GM23338 (cell line): ENCODE measurements at regions not wholly inside any gene's neighbourhood (a gene's known extent, or its start where the extent isn't known, plus 50 kb on each side); places are given as distances from the start of the nearest gene placed in this dataset.

Experiments
- ATAC-seq: fragments of 200-7000 bp; cut with Tn5 transposase; 3 replicates; pipeline ENCODE4 v1.9.1; 2020
- DNase-seq: peaks from one replicate; pipeline ENCODE4 v3.0.0-alpha.2; 2015; ENCODE audit warnings: low spot score
- H2AFZ ChIP-seq: fragments of 200-600 bp; sonication (generic); 2 replicates; pipeline ENCODE4 v1.8.0; 2016; ENCODE audit warnings: antibody characterized with exemption, mild to moderate bottlenecking, moderate library complexity
- H3F3A ChIP-seq: fragments of 200-600 bp; sonication (generic); replicated peaks from 2 replicates; pipeline ENCODE4 v1.8.0; 2017; ENCODE audit warnings: antibody characterized with exemption, mixed run types, low read depth
- H3K27ac ChIP-seq: fragments of 200-600 bp; sonication (generic); 2 replicates; pipeline ENCODE4 v1.6.1; 2016; ENCODE audit warnings: low read depth
- H3K27me3 ChIP-seq: fragments of 200-600 bp; sonication (generic); 2 replicates; pipeline ENCODE4 v1.8.0; 2016; ENCODE audit warnings: mild to moderate bottlenecking, mixed run types, moderate library complexity; ENCODE audit not compliant: insufficient read depth
- H3K36me3 ChIP-seq: fragments of 200-600 bp; sonication (generic); 2 replicates; pipeline ENCODE4 v1.8.0; 2016; ENCODE audit warnings: mild to moderate bottlenecking; ENCODE audit not compliant: insufficient read depth
- H3K4me1 ChIP-seq: fragments of 200-600 bp; sonication (generic); 2 replicates; pipeline ENCODE4 v1.8.0; 2016; ENCODE audit warnings: mild to moderate bottlenecking, moderate library complexity; ENCODE audit not compliant: insufficient read depth
- H3K4me2 ChIP-seq: fragments of 200-600 bp; sonication (generic); 2 replicates; pipeline ENCODE4 v1.7.1; 2017; ENCODE audit warnings: mixed run types
- H3K4me3 ChIP-seq: fragments of 200-600 bp; sonication (generic); 2 replicates; pipeline ENCODE4 v1.6.1; 2016; ENCODE audit warnings: mixed run types
- H3K79me2 ChIP-seq: fragments of 200-600 bp; sonication (generic); replicated peaks from 2 replicates; pipeline ENCODE4 v1.8.0; 2017; ENCODE audit warnings: mild to moderate bottlenecking; ENCODE audit not compliant: insufficient read depth
- H3K9me2 ChIP-seq: fragments of 200-600 bp; sonication (generic); 2 replicates; pipeline ENCODE4 v1.8.0; 2017; ENCODE audit not compliant: insufficient read depth
- H4K20me1 ChIP-seq: fragments of 200-600 bp; sonication (generic); replicated peaks from 2 replicates; pipeline ENCODE4 v1.8.0; 2017; ENCODE audit warnings: mild to moderate bottlenecking; ENCODE audit not compliant: insufficient read depth
- H3K27ac Mint-ChIP-seq: 2 replicates; pipeline ENCODE4 v1.8.0; 2020; ENCODE audit warnings: inconsistent platforms, mild to moderate bottlenecking, moderate library complexity, mixed read lengths
- H3K27me3 Mint-ChIP-seq: 3 replicates; pipeline ENCODE4 v1.8.0; 2022; ENCODE audit warnings: low read depth, mild to moderate bottlenecking, moderate library complexity, mixed read lengths, inconsistent platforms; ENCODE audit not compliant: insufficient read depth, poor library complexity
- H3K36me3 Mint-ChIP-seq: 3 replicates; pipeline ENCODE4 v1.8.0; 2021; ENCODE audit warnings: low read depth, mild to moderate bottlenecking, inconsistent platforms, moderate library complexity, mixed read lengths
- H3K4me1 Mint-ChIP-seq: 3 replicates; pipeline ENCODE4 v1.8.0; 2020; ENCODE audit warnings: mild to moderate bottlenecking, inconsistent platforms, mixed read lengths
- H3K4me3 Mint-ChIP-seq: 3 replicates; pipeline ENCODE4 v1.8.0; 2021; ENCODE audit warnings: moderate library complexity, mild to moderate bottlenecking, inconsistent platforms, mixed read lengths
- H3K9me3 Mint-ChIP-seq: 3 replicates; pipeline ENCODE4 v1.8.0; 2020; ENCODE audit warnings: moderate library complexity, mild to moderate bottlenecking, inconsistent platforms, mixed read lengths
- CREB1 ChIP-seq: fragments of 250-450 bp; sonication (Bioruptor Pico); IDR thresholded peaks from 2 replicates; pipeline ENCODE4 v1.5.0; 2020; ENCODE audit warnings: low read depth, mild to moderate bottlenecking, moderate library complexity
- CTCF ChIP-seq, 2 experiments: fragments of 200-600 bp in 1 of 2; sonication (generic) in 1 of 2; conservative IDR thresholded peaks; 2 replicates each; pipeline versions ENCODE4 v1.5.1 to v1.6.1; 2016 to 2017; ENCODE audit warnings: antibody characterized with exemption in 2 of 2, low read depth in 2 of 2, mild to moderate bottlenecking in 2 of 2, moderate library complexity in 1 of 2
- EZH2 ChIP-seq: fragments of 200-600 bp; sonication (generic); IDR thresholded peaks from one replicate; pipeline ENCODE4 v1.8.0; 2017; ENCODE audit warnings: antibody characterized with exemption, mild to moderate bottlenecking, low read depth; ENCODE audit not compliant: unreplicated experiment
- EZH2phosphoT487 ChIP-seq: fragments of 200-600 bp; sonication (generic); IDR thresholded peaks from one replicate; pipeline ENCODE4 v1.8.1; 2018; ENCODE audit warnings: antibody characterized with exemption; ENCODE audit not compliant: unreplicated experiment
- JUNB ChIP-seq: IDR thresholded peaks from one replicate; pipeline ENCODE4 v1.6.1; 2016; ENCODE audit warnings: antibody characterized with exemption; ENCODE audit not compliant: unreplicated experiment
- NANOG ChIP-seq: IDR thresholded peaks from 2 replicates; pipeline ENCODE4 v1.6.1; 2016; ENCODE audit warnings: antibody characterized with exemption, borderline replicate concordance
- POLR2AphosphoS5 ChIP-seq: IDR thresholded peaks from 2 replicates; pipeline ENCODE4 v1.6.1; 2016; ENCODE audit warnings: antibody characterized with exemption, low read depth
- REST ChIP-seq: IDR thresholded peaks from one replicate; pipeline ENCODE4 v1.6.1; 2018; ENCODE audit warnings: antibody characterized with exemption; ENCODE audit not compliant: unreplicated experiment
- STAT1 ChIP-seq: IDR thresholded peaks from one replicate; pipeline ENCODE4 v1.6.1; 2016; ENCODE audit warnings: antibody characterized with exemption; ENCODE audit not compliant: unreplicated experiment
- ZNF114 ChIP-seq: fragments of 250-450 bp; sonication (Bioruptor Pico); IDR thresholded peaks from 2 replicates; pipeline ENCODE4 v1.5.0; 2020; ENCODE audit warnings: mild to moderate bottlenecking, moderate library complexity
- ZNF331 ChIP-seq: fragments of 250-450 bp; sonication (Bioruptor Pico); IDR thresholded peaks from 2 replicates; pipeline ENCODE4 v1.5.0; 2020; ENCODE audit warnings: low read depth, mild to moderate bottlenecking, moderate library complexity
- ZNF462 ChIP-seq: fragments of 250-450 bp; sonication (Bioruptor Pico); IDR thresholded peaks from 2 replicates; pipeline ENCODE4 v1.5.0; 2020; ENCODE audit warnings: mild to moderate bottlenecking, moderate library complexity
- TF ChIP-seq, protein P1 (sequence below): IDR thresholded peaks from 2 replicates; pipeline ENCODE4 v1.6.1; 2016; ENCODE audit warnings: antibody characterized with exemption

DNA sequence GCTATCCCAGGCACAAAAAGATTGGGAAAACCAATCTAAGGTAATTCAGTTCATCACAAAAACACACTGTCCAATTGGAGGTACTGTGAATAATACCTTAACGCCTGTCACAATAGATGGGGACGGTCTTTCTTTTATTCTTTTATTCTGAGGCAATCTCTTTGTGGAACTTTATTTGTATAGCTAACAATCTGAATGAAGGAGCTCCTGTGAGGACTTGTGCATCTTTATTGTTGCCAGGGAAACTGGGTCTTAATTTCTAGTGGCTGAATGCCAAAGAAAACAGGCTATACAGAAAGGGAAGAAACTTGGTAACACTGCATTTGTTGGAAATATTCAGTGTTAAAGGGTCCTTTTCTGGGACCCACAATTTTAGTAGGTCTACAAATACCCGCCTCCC is 546.9 kb upstream of the C9orf72 start:
- no peaks in the 10 kb centered on the region for H3K79me2 ChIP-seq
- no peak overlapping the region for H3K4me3 ChIP-seq
- H3K36me3 Mint-ChIP-seq, result no peaks in the 10 kb centered on the region
- H3K27me3 Mint-ChIP-seq, result no peaks in the 10 kb centered on the region
- no peak overlapping the region for H3K27ac ChIP-seq
- H3K9me2 ChIP-seq, result no peaks in the 10 kb centered on the region
- DNase-seq (no peak), ATAC-seq (no peak)
- H3K4me1 Mint-ChIP-seq, result peaks cover 13% of the 10 kb centered on the region; the same call in 2 of the 3 replicates
- no peaks in the 10 kb centered on the region for H3K9me3 Mint-ChIP-seq
- H3K27me3 ChIP-seq, result no peaks in the 10 kb centered on the region
- 0 out of 2 replicates have a peak, but pooled peaks cover 11% of the 10 kb centered on the region for H3K4me1 ChIP-seq
- H3K4me3 Mint-ChIP-seq, result no peak overlapping the region
- TF ChIP-seq ZNF114 (CRISPR knock-in tag) (no peak), EZH2phosphoT487 (no peak), NANOG (no peak), POLR2AphosphoS5 (no peak), STAT1 (no peak), EZH2 (no peak), CTCF (conservative IDR thresholded peaks at IDR 0.05; ENCODE audit: low read depth in 2 of 2) (no peak), JUNB (no peak), CREB1 (no peak), ZNF462 (no peak), REST (no peak), ZNF331 (CRISPR knock-in tag) (no peak)
- TF ChIP-seq, protein P1, sequence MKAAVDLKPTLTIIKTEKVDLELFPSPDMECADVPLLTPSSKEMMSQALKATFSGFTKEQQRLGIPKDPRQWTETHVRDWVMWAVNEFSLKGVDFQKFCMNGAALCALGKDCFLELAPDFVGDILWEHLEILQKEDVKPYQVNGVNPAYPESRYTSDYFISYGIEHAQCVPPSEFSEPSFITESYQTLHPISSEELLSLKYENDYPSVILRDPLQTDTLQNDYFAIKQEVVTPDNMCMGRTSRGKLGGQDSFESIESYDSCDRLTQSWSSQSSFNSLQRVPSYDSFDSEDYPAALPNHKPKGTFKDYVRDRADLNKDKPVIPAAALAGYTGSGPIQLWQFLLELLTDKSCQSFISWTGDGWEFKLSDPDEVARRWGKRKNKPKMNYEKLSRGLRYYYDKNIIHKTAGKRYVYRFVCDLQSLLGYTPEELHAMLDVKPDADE, result no peak
- no peaks in the 10 kb centered on the region for H4K20me1 ChIP-seq
- no peak overlapping the region for H2AFZ ChIP-seq
- no peaks in the 10 kb centered on the region for H3K36me3 ChIP-seq
- no peaks in the 10 kb centered on the region for H3F3A ChIP-seq
- H3K27ac Mint-ChIP-seq, result no peak overlapping the region
- H3K4me2 ChIP-seq, result no peak overlapping the region
